DOHH2 (cell line): ENCODE measurements at regions not wholly inside any gene's neighbourhood (a gene's known extent, or its start where the extent isn't known, plus 50 kb on each side); places are given as distances from the start of the nearest gene placed in this dataset.

Experiments
- H3F3A ChIP-seq: fragments of 200-600 bp; sonication (generic), shearing (Covaris generic); 2 replicates; pipeline ENCODE4 v1.6.0; 2016; ENCODE audit warnings: antibody characterized with exemption, mild to moderate bottlenecking; ENCODE audit not compliant: control insufficient read depth, insufficient read depth
- H3K27ac ChIP-seq: fragments of 200-600 bp; sonication (generic); 2 replicates; pipeline ENCODE4 v1.5.1; 2014; ENCODE audit warnings: low read depth, mild to moderate bottlenecking, low read length, moderate library complexity
- H3K27me3 ChIP-seq: fragments of 200-600 bp; sonication (generic); 2 replicates; pipeline ENCODE4 v1.6.1; 2014; ENCODE audit warnings: mild to moderate bottlenecking, low read length, mixed read lengths; ENCODE audit not compliant: control insufficient read depth
- H3K36me3 ChIP-seq: fragments of 200-600 bp; sonication (generic); 2 replicates; pipeline ENCODE4 v1.6.1; 2014; ENCODE audit warnings: mild to moderate bottlenecking, low read length, moderate library complexity, mixed read lengths; ENCODE audit not compliant: control insufficient read depth
- H3K4me1 ChIP-seq: fragments of 200-600 bp; sonication (generic); 2 replicates; pipeline ENCODE4 v1.6.1; 2014; ENCODE audit warnings: mild to moderate bottlenecking, low read length, mixed read lengths; ENCODE audit not compliant: control insufficient read depth
- H3K4me2 ChIP-seq: fragments of 200-600 bp; sonication (generic); 2 replicates; pipeline ENCODE4 v1.6.0; 2014; ENCODE audit warnings: mild to moderate bottlenecking, low read length, moderate library complexity
- H3K4me3 ChIP-seq: fragments of 200-600 bp; sonication (generic); 2 replicates; pipeline ENCODE4 v1.5.1; 2014; ENCODE audit warnings: mild to moderate bottlenecking, low read length, mixed read lengths
- H3K79me2 ChIP-seq: fragments of 200-600 bp; sonication (generic); 2 replicates; pipeline ENCODE4 v1.6.1; 2014; ENCODE audit warnings: mild to moderate bottlenecking, low read length, mixed read lengths; ENCODE audit not compliant: control insufficient read depth
- H3K9me2 ChIP-seq: fragments of 200-600 bp; sonication (generic); replicated peaks from 2 replicates; pipeline ENCODE4 v1.6.1; 2014; ENCODE audit warnings: mild to moderate bottlenecking, low read length, mixed read lengths; ENCODE audit not compliant: control insufficient read depth
- H3K9me3 ChIP-seq: fragments of 200-600 bp; sonication (generic); 2 replicates; pipeline ENCODE4 v1.6.1; 2014; ENCODE audit warnings: antibody characterized with exemption, low read length, mixed read lengths; ENCODE audit not compliant: control insufficient read depth, insufficient read depth
- H4K20me1 ChIP-seq: fragments of 200-600 bp; sonication (generic); 2 replicates; pipeline ENCODE4 v1.6.0; 2014; ENCODE audit warnings: low read depth, mild to moderate bottlenecking, antibody characterized with exemption, low read length, moderate library complexity; ENCODE audit not compliant: control insufficient read depth, insufficient read depth
- EZH2phosphoT487 ChIP-seq: fragments of 200-600 bp; sonication (generic); IDR thresholded peaks from 2 replicates; pipeline ENCODE4 v1.6.1; 2017; ENCODE audit warnings: borderline replicate concordance, mild to moderate bottlenecking, antibody characterized with exemption, low read length, moderate library complexity, mixed read lengths
- TF ChIP-seq, protein P1 (sequence below): fragments of 200-600 bp; sonication (generic); IDR thresholded peaks from one replicate; pipeline ENCODE4 v1.5.1; 2014; ENCODE audit warnings: antibody characterized with exemption, mild to moderate bottlenecking, low read depth, low read length; ENCODE audit not compliant: poor library complexity, severe bottlenecking

DNA sequence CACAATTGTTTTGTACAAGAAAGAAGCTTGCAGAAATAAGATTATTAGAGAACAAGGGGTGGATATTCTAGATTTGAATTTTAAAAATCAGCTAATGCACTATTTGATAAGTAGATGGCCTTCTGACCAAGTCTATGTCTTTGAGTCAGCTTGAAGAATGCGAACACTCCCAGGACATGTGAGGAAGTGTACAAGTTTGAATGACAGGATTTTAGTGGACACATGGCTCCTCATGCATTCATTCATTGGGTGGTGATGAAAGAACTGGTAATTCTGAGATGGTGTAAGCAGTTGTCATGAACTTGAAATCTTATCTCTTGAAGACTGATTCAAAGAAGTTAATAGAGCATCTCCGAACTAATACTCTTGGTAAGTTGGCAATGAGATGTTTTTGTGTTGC is 548.2 kb upstream of the CNKSR2 start:
- no peak overlapping the region for H3K27ac ChIP-seq
- H3K4me1 ChIP-seq, result no peaks in the 10 kb centered on the region
- no peaks in the 10 kb centered on the region for H3K9me3 ChIP-seq
- no peaks in the 10 kb centered on the region for H3F3A ChIP-seq
- H4K20me1 ChIP-seq, result no peaks in the 10 kb centered on the region
- no peak overlapping the region for H3K4me3 ChIP-seq
- H3K9me2 ChIP-seq, result no peaks in the 10 kb centered on the region
- no peaks in the 10 kb centered on the region for H3K79me2 ChIP-seq
- no peaks in the 10 kb centered on the region for H3K27me3 ChIP-seq
- no peaks in the 10 kb centered on the region for H3K36me3 ChIP-seq
- TF ChIP-seq, protein P1, sequence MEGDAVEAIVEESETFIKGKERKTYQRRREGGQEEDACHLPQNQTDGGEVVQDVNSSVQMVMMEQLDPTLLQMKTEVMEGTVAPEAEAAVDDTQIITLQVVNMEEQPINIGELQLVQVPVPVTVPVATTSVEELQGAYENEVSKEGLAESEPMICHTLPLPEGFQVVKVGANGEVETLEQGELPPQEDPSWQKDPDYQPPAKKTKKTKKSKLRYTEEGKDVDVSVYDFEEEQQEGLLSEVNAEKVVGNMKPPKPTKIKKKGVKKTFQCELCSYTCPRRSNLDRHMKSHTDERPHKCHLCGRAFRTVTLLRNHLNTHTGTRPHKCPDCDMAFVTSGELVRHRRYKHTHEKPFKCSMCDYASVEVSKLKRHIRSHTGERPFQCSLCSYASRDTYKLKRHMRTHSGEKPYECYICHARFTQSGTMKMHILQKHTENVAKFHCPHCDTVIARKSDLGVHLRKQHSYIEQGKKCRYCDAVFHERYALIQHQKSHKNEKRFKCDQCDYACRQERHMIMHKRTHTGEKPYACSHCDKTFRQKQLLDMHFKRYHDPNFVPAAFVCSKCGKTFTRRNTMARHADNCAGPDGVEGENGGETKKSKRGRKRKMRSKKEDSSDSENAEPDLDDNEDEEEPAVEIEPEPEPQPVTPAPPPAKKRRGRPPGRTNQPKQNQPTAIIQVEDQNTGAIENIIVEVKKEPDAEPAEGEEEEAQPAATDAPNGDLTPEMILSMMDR, result no peak
- TF ChIP-seq EZH2phosphoT487, result no peak
- no peak overlapping the region for H3K4me2 ChIP-seq

DNA sequence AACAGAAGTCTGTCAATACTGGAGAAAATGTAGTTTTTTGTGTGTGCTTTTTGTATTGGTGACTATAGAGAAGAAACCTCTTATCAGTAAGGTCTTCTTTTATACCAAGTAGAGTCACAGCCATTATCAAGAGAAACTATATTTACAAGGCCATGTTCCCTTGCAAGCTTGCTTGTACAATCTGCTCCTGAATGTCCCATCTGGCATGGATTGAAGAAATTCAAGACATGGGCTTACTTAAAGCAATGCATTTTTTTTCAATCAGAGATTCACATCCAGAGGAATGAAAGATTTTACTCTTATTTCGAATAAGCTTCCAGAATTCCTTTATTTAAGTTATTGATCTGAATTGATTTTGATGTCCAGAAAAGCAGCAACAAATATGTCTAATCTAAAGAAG is 537.3 kb upstream of the RPS6KA3 start:
- H3K9me2 ChIP-seq, result no peaks in the 10 kb centered on the region
- TF ChIP-seq EZH2phosphoT487, result no peak
- TF ChIP-seq, protein P1, result no peak
- no peak overlapping the region for H3K4me2 ChIP-seq

DNA sequence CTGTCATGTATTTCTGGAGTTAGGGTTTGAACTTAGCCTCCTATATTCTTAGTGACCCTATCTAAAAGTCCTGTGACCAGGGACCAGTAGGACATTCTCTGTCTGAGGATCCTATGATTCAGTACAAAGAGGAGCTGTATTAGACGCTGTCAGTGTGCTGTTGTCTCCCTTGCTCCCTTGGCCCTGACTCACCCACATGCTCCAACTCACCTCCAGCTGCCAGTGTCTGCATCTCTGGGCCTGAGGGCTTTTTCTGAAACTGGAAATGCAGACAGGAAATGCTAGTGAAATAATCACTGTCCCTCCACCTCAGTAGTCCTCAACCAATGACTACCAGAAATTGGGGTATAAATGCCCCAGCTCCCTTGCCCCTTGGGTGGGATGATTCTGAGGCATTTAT is 535.3 kb upstream of the RPS6KA3 start:
- H3K9me2 ChIP-seq, result no peaks in the 10 kb centered on the region
- H3K36me3 ChIP-seq, result no peaks in the 10 kb centered on the region
- no peaks in the 10 kb centered on the region for H3K27me3 ChIP-seq
- H3K9me3 ChIP-seq, result no peaks in the 10 kb centered on the region
- H3F3A ChIP-seq, result no peaks in the 10 kb centered on the region
- no peak overlapping the region for H3K4me2 ChIP-seq
- no peak for TF ChIP-seq EZH2phosphoT487
- TF ChIP-seq, protein P1, result no peak
- H3K79me2 ChIP-seq, result no peaks in the 10 kb centered on the region
- no peak overlapping the region for H3K4me3 ChIP-seq
- no peaks in the 10 kb centered on the region for H4K20me1 ChIP-seq
- no peak overlapping the region for H3K27ac ChIP-seq
- no peaks in the 10 kb centered on the region for H3K4me1 ChIP-seq

More for the DNA sequence above, 537.3 kb upstream of the RPS6KA3 start:
- H3K36me3 ChIP-seq, result no peaks in the 10 kb centered on the region
- H3F3A ChIP-seq, result no peaks in the 10 kb centered on the region
- no peak overlapping the region for H3K27ac ChIP-seq
- no peaks in the 10 kb centered on the region for H3K9me3 ChIP-seq
- no peaks in the 10 kb centered on the region for H3K79me2 ChIP-seq
- H4K20me1 ChIP-seq, result no peaks in the 10 kb centered on the region
- no peak overlapping the region for H3K4me3 ChIP-seq
- no peaks in the 10 kb centered on the region for H3K27me3 ChIP-seq
- H3K4me1 ChIP-seq, result no peaks in the 10 kb centered on the region

DNA sequence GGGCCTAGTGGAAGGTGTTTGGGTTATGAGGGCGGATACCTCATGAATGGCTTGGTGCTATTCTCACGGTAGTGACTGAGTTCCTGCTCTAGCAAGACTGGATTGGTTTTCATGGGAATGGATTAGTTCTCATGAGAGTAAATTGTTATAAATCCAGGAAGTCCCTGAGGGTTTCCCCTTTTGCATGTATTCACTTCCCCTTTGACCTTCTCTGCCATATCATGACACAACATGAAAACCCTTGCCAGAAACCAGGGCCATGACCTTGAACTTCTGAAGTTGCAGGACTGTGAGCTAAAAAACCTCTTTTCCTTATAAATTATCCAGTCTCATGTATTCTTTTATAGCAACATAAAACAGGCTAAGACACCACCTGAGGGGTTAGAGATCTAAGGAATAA is 529.7 kb upstream of the RPS6KA3 start:
- no peak overlapping the region for H3K4me3 ChIP-seq
- no peak for TF ChIP-seq EZH2phosphoT487
- TF ChIP-seq, protein P1, result no peak
- H4K20me1 ChIP-seq, result no peaks in the 10 kb centered on the region
- no peaks in the 10 kb centered on the region for H3K36me3 ChIP-seq
- H3K4me1 ChIP-seq, result no peaks in the 10 kb centered on the region
- no peaks in the 10 kb centered on the region for H3K9me2 ChIP-seq
- no peak overlapping the region for H3K4me2 ChIP-seq
- no peaks in the 10 kb centered on the region for H3K27me3 ChIP-seq
- H3F3A ChIP-seq, result no peaks in the 10 kb centered on the region
- no peak overlapping the region for H3K27ac ChIP-seq
- H3K79me2 ChIP-seq, result no peaks in the 10 kb centered on the region
- H3K9me3 ChIP-seq, result no peaks in the 10 kb centered on the region
